Peyer's patch (tissue), 4 donors: ENCODE measurements at regions not wholly inside any gene's neighbourhood (a gene's known extent, or its start where the extent isn't known, plus 50 kb on each side); places are given as distances from the start of the nearest gene placed in this dataset.
A peak's percentile ranks its signal among the peaks of the same experiment; 100 is the strongest.

ENCODE experiments used
- DNase-seq, 3 donors: peaks; one replicate each; pipeline ENCODE4 v3.0.0-alpha.2; 2017 to 2019
- H3K27ac ChIP-seq, 4 donors: fragments of 200-600 bp; sonication (generic); one replicate each; pipeline ENCODE4 v1.5.1; 2016 to 2019
- H3K27me3 ChIP-seq, 2 donors: fragments of 200-600 bp; sonication (generic); one replicate each; pipeline ENCODE4 v1.5.1; 2019
- H3K36me3 ChIP-seq, 3 donors: fragments of 200-600 bp; sonication (generic); one replicate each; pipeline ENCODE4 v1.5.1; 2016 to 2019
- H3K4me1 ChIP-seq, 4 donors: fragments of 200-600 bp; sonication (generic); one replicate each; pipeline ENCODE4 v1.5.1; 2016 to 2019
- H3K4me3 ChIP-seq, 4 donors: fragments of 200-600 bp; sonication (generic); 1 replicate in 3 of 4; 2 replicates in 1 of 4; pipeline ENCODE4 v1.5.1; 2016 to 2019; ENCODE audit warnings: mild to moderate bottlenecking in 1 of 4
- H3K9me3 ChIP-seq, 4 donors: fragments of 200-600 bp; sonication (generic); one replicate each; pipeline ENCODE4 v1.5.1; 2016 to 2019; ENCODE audit warnings: mild to moderate bottlenecking in 1 of 4
- CTCF ChIP-seq, 6 experiments: fragments of 450-650 bp in 4 of 6; fragments of 200-600 bp in 2 of 6; sonication (generic) in 1 of 6; IDR thresholded peaks; one replicate each; pipeline ENCODE4 v1.5.1; 2017 to 2019; ENCODE audit warnings: antibody characterized with exemption in 6 of 6, mild to moderate bottlenecking in 3 of 6, moderate library complexity in 1 of 6
- POLR2A ChIP-seq, 2 donors: fragments of 450-650 bp; IDR thresholded peaks; one replicate each; pipeline ENCODE4 v1.5.1; 2017; ENCODE audit warnings: antibody characterized with exemption in 2 of 2, mild to moderate bottlenecking in 2 of 2, moderate library complexity in 2 of 2

GRCh38 chr1:29518183-29518835 lies 282.0 kb downstream of the PTPRU start:
- peak in 2 of 3 donors; percentile 7 to 15 for DNase-seq
- TF ChIP-seq POLR2A (IDR thresholded peaks at IDR 0.05) = no peak
- no peak for TF ChIP-seq CTCF (IDR thresholded peaks at IDR 0.05)
- Histone ChIP-seq H3K4me3 (no peak overlapping the region), H3K9me3 (no peaks in the 10 kb centered on the region), H3K27ac (no peak overlapping the region), H3K4me1 (no peaks in the 10 kb centered on the region), H3K27me3 (no peaks in the 10 kb centered on the region), H3K36me3 (no peaks in the 10 kb centered on the region)

- H3K4me3 ChIP-seq = no peak overlapping the region
- H3K36me3 ChIP-seq = no peaks in the 10 kb centered on the region
- DNase-seq = peak in 1 of 3 donors; percentile 31
- H3K27me3 ChIP-seq = no peaks in the 10 kb centered on the region
- TF ChIP-seq POLR2A (IDR thresholded peaks at IDR 0.05) = no peak
- no peak for TF ChIP-seq CTCF (IDR thresholded peaks at IDR 0.05)
- no peaks in the 10 kb centered on the region for H3K4me1 ChIP-seq
- no peak overlapping the region for H3K27ac ChIP-seq
- H3K9me3 ChIP-seq = no peaks in the 10 kb centered on the region
These were observed 281.1 kb downstream of the PTPRU start for GRCh38 chr1:29517251-29518086.

- no peak overlapping the region for H3K27ac ChIP-seq
- no peaks in the 10 kb centered on the region for H3K36me3 ChIP-seq
- no peak overlapping the region for H3K4me3 ChIP-seq
- no peak for TF ChIP-seq POLR2A (IDR thresholded peaks at IDR 0.05)
- TF ChIP-seq CTCF (IDR thresholded peaks at IDR 0.05) = no peak
- peak in 1 of 3 donors; percentile 18 for DNase-seq
- no peaks in the 10 kb centered on the region for H3K27me3 ChIP-seq
- no peaks in the 10 kb centered on the region for H3K9me3 ChIP-seq
- no peaks in the 10 kb centered on the region for H3K4me1 ChIP-seq
These were observed 279.9 kb downstream of the PTPRU start for GRCh38 chr1:29516063-29516820.

- Histone ChIP-seq H3K4me3 (no peak overlapping the region), H3K27ac (no peak overlapping the region), H3K27me3 (no peaks in the 10 kb centered on the region), H3K4me1 (no peaks in the 10 kb centered on the region), H3K36me3 (no peaks in the 10 kb centered on the region), H3K9me3 (no peaks in the 10 kb centered on the region)
- TF ChIP-seq CTCF (IDR thresholded peaks at IDR 0.05) (no peak), POLR2A (IDR thresholded peaks at IDR 0.05) (no peak)
- DNase-seq = peak in 1 of 3 donors; percentile 35
These were observed 279.0 kb downstream of the PTPRU start for GRCh38 chr1:29515170-29515955.
